H9 (cell line): ENCODE measurements at regions not wholly inside any gene's neighbourhood (a gene's known extent, or its start where the extent isn't known, plus 50 kb on each side); places are given as distances from the start of the nearest gene placed in this dataset.

Experiments used
- DNase-seq: peaks from one replicate; pipeline ENCODE4 v3.0.0-alpha.2; 2017
- H2AFZ ChIP-seq: one replicate; pipeline ENCODE4 v1.6.1; 2013; ENCODE audit warnings: mild to moderate bottlenecking, low read length, control low read depth, moderate library complexity
- H2AK5ac ChIP-seq: 2 replicates; pipeline ENCODE4 v1.6.1; 2013; ENCODE audit warnings: low read length, control low read depth, mixed read lengths; ENCODE audit not compliant: insufficient read length
- H2BK120ac ChIP-seq: one replicate; pipeline ENCODE4 v1.6.1; 2013; ENCODE audit warnings: low read depth, mild to moderate bottlenecking, low read length, control low read depth, inconsistent platforms; ENCODE audit not compliant: poor library complexity, severe bottlenecking
- H2BK12ac ChIP-seq: 2 replicates; pipeline ENCODE4 v1.6.1; 2013; ENCODE audit warnings: low read length, control low read depth, mixed read lengths, low read depth; ENCODE audit not compliant: insufficient read length
- H2BK15ac ChIP-seq: 2 replicates; pipeline ENCODE4 v1.6.1; 2013; ENCODE audit warnings: low read depth, low read length, control low read depth
- H2BK20ac ChIP-seq: one replicate; pipeline ENCODE4 v1.6.1; 2013; ENCODE audit warnings: low read depth, mild to moderate bottlenecking, low read length, control low read depth, inconsistent platforms; ENCODE audit not compliant: poor library complexity, severe bottlenecking
- H2BK5ac ChIP-seq: 2 replicates; pipeline ENCODE4 v1.6.1; 2013; ENCODE audit warnings: low read length, control low read depth, mixed read lengths; ENCODE audit not compliant: insufficient read length
- H3K14ac ChIP-seq: 2 replicates; pipeline ENCODE4 v1.6.1; 2013; ENCODE audit warnings: low read length, control low read depth; ENCODE audit not compliant: insufficient read depth
- H3K18ac ChIP-seq: 2 replicates; pipeline ENCODE4 v1.6.1; 2013; ENCODE audit warnings: low read depth, mild to moderate bottlenecking, mixed read lengths, low read length, control low read depth; ENCODE audit not compliant: insufficient read length
- H3K23ac ChIP-seq: 2 replicates; pipeline ENCODE4 v1.6.1; 2013; ENCODE audit warnings: low read length, control low read depth, mixed read lengths, low read depth; ENCODE audit not compliant: insufficient read length
- H3K23me2 ChIP-seq: 2 replicates; pipeline ENCODE4 v1.6.1; 2013; ENCODE audit warnings: low read depth, mild to moderate bottlenecking, mixed read lengths, low read length, control low read depth; ENCODE audit not compliant: insufficient read length, poor library complexity, severe bottlenecking
- H3K27ac ChIP-seq: 2 replicates; pipeline ENCODE4 v1.5.1; 2013; ENCODE audit warnings: low read length, control low read depth, mixed read lengths, low read depth; ENCODE audit not compliant: insufficient read length
- H3K27me3 ChIP-seq: 2 replicates; pipeline ENCODE4 v1.6.1; 2013; ENCODE audit warnings: low read length, control low read depth, inconsistent platforms; ENCODE audit not compliant: insufficient read depth
- H3K4ac ChIP-seq: 2 replicates; pipeline ENCODE4 v1.6.1; 2013; ENCODE audit warnings: low read depth, mild to moderate bottlenecking, control low read depth, inconsistent platforms, low read length, moderate library complexity
- H3K4me1 ChIP-seq: 2 replicates; pipeline ENCODE4 v1.6.1; 2013; ENCODE audit warnings: low read length, control low read depth, inconsistent platforms; ENCODE audit not compliant: insufficient read depth
- H3K4me2 ChIP-seq: 2 replicates; pipeline ENCODE4 v1.6.1; 2013; ENCODE audit warnings: low read length, control low read depth, mixed read lengths; ENCODE audit not compliant: insufficient read length, insufficient read depth
- H3K56ac ChIP-seq: 2 replicates; pipeline ENCODE4 v1.6.1; 2013; ENCODE audit warnings: low read depth, mild to moderate bottlenecking, mixed read lengths, low read length, control low read depth; ENCODE audit not compliant: insufficient read length
- H3K79me1 ChIP-seq: 2 replicates; pipeline ENCODE4 v1.6.1; 2013; ENCODE audit warnings: low read depth, mild to moderate bottlenecking, moderate library complexity, low read length, control low read depth, inconsistent platforms; ENCODE audit not compliant: insufficient read depth, poor library complexity, severe bottlenecking
- H3K79me2 ChIP-seq: 2 replicates; pipeline ENCODE4 v1.6.1; 2013; ENCODE audit warnings: low read length, control low read depth, inconsistent platforms; ENCODE audit not compliant: insufficient read depth
- H3K9ac ChIP-seq: 2 replicates; pipeline ENCODE4 v1.6.1; 2013; ENCODE audit warnings: low read length, control low read depth, mixed read lengths; ENCODE audit not compliant: insufficient read length; ENCODE audit errors: extremely low read depth
- H3K9me3 ChIP-seq: one replicate; pipeline ENCODE4 v1.6.1; 2013; ENCODE audit warnings: low read depth, low read length, inconsistent platforms; ENCODE audit not compliant: control insufficient read depth
- H3T11ph ChIP-seq: one replicate; pipeline ENCODE4 v1.6.1; 2013; ENCODE audit warnings: mild to moderate bottlenecking, low read length, control low read depth, inconsistent platforms
- H4K20me1 ChIP-seq: one replicate; pipeline ENCODE4 v1.6.1; 2013; ENCODE audit not compliant: control insufficient read depth, insufficient read length, insufficient read depth
- H4K5ac ChIP-seq: 2 replicates; pipeline ENCODE4 v1.6.1; 2013; ENCODE audit warnings: low read depth, mild to moderate bottlenecking, mixed read lengths, low read length, control low read depth; ENCODE audit not compliant: insufficient read length
- H4K8ac ChIP-seq: replicated peaks from 2 replicates; pipeline ENCODE4 v1.6.1; 2013; ENCODE audit warnings: low read length, control low read depth, mixed read lengths, low read depth; ENCODE audit not compliant: insufficient read length
- H4K91ac ChIP-seq: 2 replicates; pipeline ENCODE4 v1.6.1; 2013; ENCODE audit warnings: low read depth, mild to moderate bottlenecking, moderate library complexity, mixed read lengths, low read length, control low read depth; ENCODE audit not compliant: insufficient read length
- H3K27ac Mint-ChIP-seq, 3 experiments: 2 replicates in 2 of 3; 3 replicates in 1 of 3; pipeline ENCODE4 v1.8.0; 2020 to 2021; ENCODE audit warnings: mixed read lengths in 3 of 3, mild to moderate bottlenecking in 1 of 3, moderate library complexity in 1 of 3
- H3K27me3 Mint-ChIP-seq: 2 replicates; pipeline ENCODE4 v1.8.0; 2021; ENCODE audit warnings: low read depth, mild to moderate bottlenecking, moderate library complexity, mixed read lengths
- H3K36me3 Mint-ChIP-seq, 3 experiments: 2 replicates in 2 of 3; 3 replicates in 1 of 3; pipeline ENCODE4 v1.8.0; 2020 to 2021; ENCODE audit warnings: low read depth in 3 of 3, mixed read lengths in 3 of 3; ENCODE audit not compliant: insufficient read depth in 1 of 3
- H3K4me1 Mint-ChIP-seq, 2 experiments: 2 replicates each; pipeline ENCODE4 v1.8.0; 2020; ENCODE audit warnings: mixed read lengths in 2 of 2
- H3K4me3 Mint-ChIP-seq, 2 experiments: 2 replicates in 1 of 2; 3 replicates in 1 of 2; pipeline ENCODE4 v1.8.0; 2020 to 2021; ENCODE audit warnings: mild to moderate bottlenecking in 2 of 2, mixed read lengths in 2 of 2, moderate library complexity in 1 of 2
- H3K9me3 Mint-ChIP-seq, 2 experiments: 2 replicates in 1 of 2; 3 replicates in 1 of 2; pipeline ENCODE4 v1.8.0; 2020; ENCODE audit warnings: mild to moderate bottlenecking in 2 of 2, mixed read lengths in 2 of 2, moderate library complexity in 1 of 2
- CTCF ChIP-seq: fragments of 200-600 bp; sonication (generic); conservative IDR thresholded peaks from 3 replicates; pipeline ENCODE4 v1.8.0; 2021; ENCODE audit warnings: antibody characterized with exemption, mild to moderate bottlenecking
- WGBS: extraction: QIAGEN DNeasy Blood & Tissue Kit; methylation state at CpG from one replicate; pipeline ENCODE4 v1.1.7; 2013; ENCODE audit warnings: missing lambda C conversion rate, low lambda C conversion rate, mixed read lengths; ENCODE audit not compliant: insufficient read length; ENCODE audit errors: extremely low coverage; 5-methylcytosine and 5-hydroxymethylcytosine counted together

GRCh38 chr1:30001011-30001731 is 722.2 kb downstream of the MATN1 start:
- Histone ChIP-seq H3K27me3 (no peaks in the 10 kb centered on the region), H3K9ac (no peak overlapping the region), H3K79me1 (no peaks in the 10 kb centered on the region), H3K4me2 (no peak overlapping the region), H3K56ac (no peak overlapping the region), H3K4me1 (peaks cover 3% of the 10 kb centered on the region; the same call in 1 of the 2 replicates), H3K18ac (no peak overlapping the region), H3K9me3 (no peaks in the 10 kb centered on the region), H3T11ph (no peak overlapping the region), H4K5ac (no peak overlapping the region), H2BK120ac (no peak overlapping the region), H3K4ac (no peak overlapping the region; the same call in 1 of the 2 replicates), H4K91ac (no peak overlapping the region), H2BK15ac (no peak overlapping the region), H2BK20ac (no peak overlapping the region), H2AK5ac (no peak overlapping the region), H2BK12ac (no peak overlapping the region), H4K8ac (no peak overlapping the region), H3K23me2 (no peaks in the 10 kb centered on the region), H3K23ac (no peak overlapping the region), H3K79me2 (no peaks in the 10 kb centered on the region), H3K14ac (no peak overlapping the region), H2BK5ac (no peak overlapping the region), H3K27ac (no peak overlapping the region), H4K20me1 (no peaks in the 10 kb centered on the region), H2AFZ (no peak overlapping the region)
- DNase-seq: no peak
- peaks cover 26% of the 10 kb centered on the region in 2 experiments for H3K4me1 Mint-ChIP-seq
- H3K27ac Mint-ChIP-seq: no peak overlapping the region
- H3K9me3 Mint-ChIP-seq: peaks cover 0 to 2% of the 10 kb centered on the region in 2 experiments; a peak in 2 of 5 replicates
- no peak overlapping the region for H3K4me3 Mint-ChIP-seq
- no CpG with 5 or more reads among the region's 15 CpGs for WGBS
- TF ChIP-seq CTCF: no peak
- H3K27me3 Mint-ChIP-seq: 0 out of 2 replicates have a peak, but pooled peaks cover 4% of the 10 kb centered on the region
- H3K36me3 Mint-ChIP-seq: peaks cover 0 to 2% (median 0%) of the 10 kb centered on the region in 3 experiments; a peak in 1 of 7 replicates
